ENCODE measurements at regions not wholly inside any gene's neighbourhood (a gene's known extent, or its start where the extent isn't known, plus 50 kb on each side); places are given as distances from the start of the nearest gene placed in this dataset.
"Not testable (repeated sequence)": the region's sequence is repeated elsewhere in the genome, so short reads cannot be mapped to it uniquely, and the experiment has no call there.

GRCh38 chr16:31676731-31677130 lies 149.0 kb downstream of the AHSP start:
- TF ChIP-seq, protein P1, sequence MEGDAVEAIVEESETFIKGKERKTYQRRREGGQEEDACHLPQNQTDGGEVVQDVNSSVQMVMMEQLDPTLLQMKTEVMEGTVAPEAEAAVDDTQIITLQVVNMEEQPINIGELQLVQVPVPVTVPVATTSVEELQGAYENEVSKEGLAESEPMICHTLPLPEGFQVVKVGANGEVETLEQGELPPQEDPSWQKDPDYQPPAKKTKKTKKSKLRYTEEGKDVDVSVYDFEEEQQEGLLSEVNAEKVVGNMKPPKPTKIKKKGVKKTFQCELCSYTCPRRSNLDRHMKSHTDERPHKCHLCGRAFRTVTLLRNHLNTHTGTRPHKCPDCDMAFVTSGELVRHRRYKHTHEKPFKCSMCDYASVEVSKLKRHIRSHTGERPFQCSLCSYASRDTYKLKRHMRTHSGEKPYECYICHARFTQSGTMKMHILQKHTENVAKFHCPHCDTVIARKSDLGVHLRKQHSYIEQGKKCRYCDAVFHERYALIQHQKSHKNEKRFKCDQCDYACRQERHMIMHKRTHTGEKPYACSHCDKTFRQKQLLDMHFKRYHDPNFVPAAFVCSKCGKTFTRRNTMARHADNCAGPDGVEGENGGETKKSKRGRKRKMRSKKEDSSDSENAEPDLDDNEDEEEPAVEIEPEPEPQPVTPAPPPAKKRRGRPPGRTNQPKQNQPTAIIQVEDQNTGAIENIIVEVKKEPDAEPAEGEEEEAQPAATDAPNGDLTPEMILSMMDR (IDR thresholded peaks at IDR 0.05), result no peak
- no peak for DNase-seq (ENCODE audit: low spot score)
- no peak overlapping the region for H3K27ac ChIP-seq
- no peak overlapping the region for H3K4me3 ChIP-seq

DNA sequence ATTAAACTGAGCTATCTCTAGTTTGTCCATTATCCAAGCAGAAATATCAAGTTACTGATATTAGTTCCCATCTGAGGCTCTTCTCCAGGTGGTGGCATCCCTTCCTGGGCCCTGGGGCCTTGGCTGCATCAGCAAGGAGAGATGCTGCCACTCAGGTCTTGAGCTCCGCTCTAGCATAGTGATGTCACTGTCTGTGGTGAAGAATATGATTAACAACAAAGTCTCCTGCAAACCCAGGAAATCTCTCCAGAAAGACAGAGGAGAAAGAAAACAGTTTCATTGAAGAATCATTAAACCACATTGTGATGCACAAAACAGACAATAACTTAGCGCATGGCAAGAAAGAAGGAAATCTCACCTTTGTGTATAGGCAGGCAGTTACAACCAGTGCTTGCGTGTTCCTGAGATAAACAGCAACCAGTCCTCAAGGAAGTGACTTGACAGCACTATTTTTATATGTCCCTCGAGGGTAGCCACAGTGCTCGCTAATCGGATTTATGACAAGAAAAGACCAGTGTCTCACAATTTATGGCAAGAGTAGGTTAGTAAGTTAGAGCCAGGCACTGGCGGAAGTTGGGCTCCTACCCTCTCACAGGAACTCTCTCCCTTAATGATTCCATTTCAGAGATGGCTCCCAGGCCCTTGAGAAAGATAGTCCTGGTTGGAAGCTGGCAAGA lies 151.1 kb downstream of the AHSP start:
- Histone ChIP-seq H3K27ac (no peak overlapping the region), H3K4me3 (no peak overlapping the region)
- DNase-seq (ENCODE audit: low spot score), result no peak
- TF ChIP-seq, protein P1 (IDR thresholded peaks at IDR 0.05), result no peak

DNA sequence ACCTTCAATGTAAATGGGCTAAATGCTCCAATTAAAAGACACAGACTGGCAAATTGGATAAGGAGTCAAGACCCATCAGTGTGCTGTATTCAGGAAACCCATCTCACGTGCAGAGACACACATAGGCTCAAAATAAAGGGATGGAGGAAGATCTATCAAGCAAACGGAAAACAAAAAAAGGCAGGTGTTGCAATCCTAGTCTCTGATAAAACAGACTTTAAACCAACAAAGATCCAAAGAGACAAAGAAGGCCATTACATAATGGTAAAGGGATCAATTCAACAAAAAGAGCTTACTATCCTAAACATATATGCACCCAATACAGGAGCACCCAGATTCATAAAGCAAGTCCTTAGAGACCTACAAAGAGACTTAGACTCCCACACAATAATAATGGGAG lies 161.6 kb downstream of the AHSP start:
- not testable (repeated sequence) for DNase-seq (ENCODE audit: low spot score); H3K4me3 ChIP-seq; H3K27ac ChIP-seq

DNA sequence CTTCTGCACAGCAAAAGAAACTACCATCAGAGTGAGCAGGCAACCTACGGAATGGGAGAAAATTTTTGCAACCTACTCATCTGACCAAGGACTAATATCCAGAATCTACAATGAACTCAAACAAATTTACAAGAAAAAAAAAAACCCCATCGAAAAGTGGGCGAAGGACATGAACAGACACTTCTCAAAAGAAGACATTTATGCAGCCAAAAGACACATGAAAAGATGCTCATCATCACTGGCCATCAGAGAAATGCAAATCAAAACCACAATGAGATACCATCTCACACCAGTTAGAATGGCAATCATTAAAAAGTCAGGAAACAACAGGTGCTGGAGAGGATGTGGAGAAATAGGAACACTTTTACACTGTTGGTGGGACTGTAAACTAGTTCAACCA lies 164.6 kb downstream of the AHSP start:
- not testable (repeated sequence) for H3K27ac ChIP-seq; H3K4me3 ChIP-seq; DNase-seq (ENCODE audit: low spot score)

GRCh38 chr16:31693733-31694132 lies 166.0 kb downstream of the AHSP start:
- Histone ChIP-seq H3K4me3 (no peak overlapping the region), H3K27ac (no peak overlapping the region)
- TF ChIP-seq, protein P1 (IDR thresholded peaks at IDR 0.05), result no peak
- no peak for DNase-seq (ENCODE audit: low spot score)

DNA sequence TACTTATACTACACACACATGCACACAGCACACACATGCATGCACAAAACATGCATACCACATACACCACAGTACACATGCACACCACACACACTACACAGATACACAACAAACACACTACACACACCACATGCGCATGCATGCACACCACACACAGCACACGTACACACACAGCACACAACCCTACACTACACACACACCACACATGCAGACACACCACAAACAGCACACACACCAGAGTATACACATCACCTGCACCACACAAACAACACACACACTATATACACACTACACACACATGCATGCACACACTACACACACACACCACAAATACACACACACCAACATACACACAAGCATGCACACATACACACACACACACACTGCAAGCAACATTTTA lies 166.8 kb downstream of the AHSP start:
- H3K27ac ChIP-seq, result no peak overlapping the region
- TF ChIP-seq, protein P1 (IDR thresholded peaks at IDR 0.05), result no peak
- no peak overlapping the region for H3K4me3 ChIP-seq
- DNase-seq (ENCODE audit: low spot score), result no peak

DNA sequence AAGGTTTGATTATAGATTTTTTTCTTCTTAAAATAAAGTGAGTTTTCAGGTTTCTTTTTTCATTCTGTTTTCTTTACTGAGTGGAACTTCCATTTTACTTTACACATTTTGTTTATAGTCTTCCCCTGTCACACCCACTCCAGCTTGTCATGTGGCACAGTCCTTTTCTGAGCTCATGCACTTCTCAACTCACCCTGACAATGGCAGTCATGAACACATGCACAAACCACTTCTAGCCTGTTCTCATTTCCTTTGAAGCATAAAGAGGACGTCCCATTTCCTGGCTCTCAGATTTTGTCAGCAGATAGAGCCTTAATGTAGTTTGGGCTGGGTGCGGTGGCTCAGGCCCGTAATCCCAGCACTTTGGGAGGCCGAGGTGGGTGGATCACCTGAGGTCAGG lies 168.0 kb downstream of the AHSP start:
- DNase-seq (ENCODE audit: low spot score), result no peak
- Histone ChIP-seq H3K4me3 (no peak overlapping the region), H3K27ac (no peak overlapping the region)
- TF ChIP-seq, protein P1 (IDR thresholded peaks at IDR 0.05), result no peak

DNA sequence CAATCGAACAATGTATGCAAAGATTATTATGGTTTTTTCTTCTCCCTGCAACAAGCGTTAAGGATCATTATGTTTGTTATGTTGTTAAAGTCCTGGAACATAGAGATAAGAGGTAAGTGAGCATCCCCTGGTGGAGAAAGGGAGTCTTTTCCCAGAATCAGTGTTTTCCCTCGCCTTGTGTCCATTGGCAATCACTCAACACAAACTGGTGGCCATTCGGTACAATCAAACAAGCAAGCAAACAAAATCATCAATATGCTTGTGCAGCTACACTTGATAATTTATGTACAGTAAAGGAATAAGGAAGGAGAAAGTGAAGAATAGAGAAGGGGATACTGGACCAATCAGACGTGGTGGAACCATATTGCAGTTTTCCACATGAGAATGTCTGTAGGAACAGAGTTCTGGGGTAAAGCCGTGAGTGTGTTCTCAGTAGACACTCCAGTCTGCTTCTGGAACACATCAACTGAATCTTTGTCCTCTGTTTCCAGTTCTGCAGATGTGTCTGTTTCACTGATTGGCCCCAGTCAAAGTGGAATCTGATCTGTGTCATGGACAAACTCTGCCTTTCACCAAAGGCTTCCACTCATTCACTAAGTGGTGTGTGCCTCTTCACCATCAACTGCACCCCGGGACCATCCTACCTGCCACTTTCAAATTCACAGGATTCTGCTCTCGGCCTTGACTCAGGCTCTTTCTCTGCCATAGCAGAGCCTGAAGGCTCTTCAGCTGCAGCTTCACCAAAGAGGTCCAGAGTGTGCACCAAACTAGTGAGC lies 169.5 kb downstream of the AHSP start:
- no peak for DNase-seq (ENCODE audit: low spot score)
- TF ChIP-seq, protein P1 (IDR thresholded peaks at IDR 0.05), result no peak
- no peak overlapping the region for H3K4me3 ChIP-seq
- no peak overlapping the region for H3K27ac ChIP-seq

All from coronary artery (tissue), 2 donors.